Upper lobe of right lung (tissue), 1 donor: ENCODE measurements at regions not wholly inside any gene's neighbourhood (a gene's known extent, or its start where the extent isn't known, plus 50 kb on each side); places are given as distances from the start of the nearest gene placed in this dataset.
"Not testable (repeated sequence)": the region's sequence is repeated elsewhere in the genome, so short reads cannot be mapped to it uniquely, and the experiment has no call there.

Experiments
- ATAC-seq: fragments of 200-7000 bp; cut with Tn5 transposase; one replicate; pipeline ENCODE4 v1.9.1; 2020; ENCODE audit warnings: mild to moderate bottlenecking, moderate library complexity
- DNase-seq: peaks from one replicate; pipeline ENCODE4 v3.0.0-alpha.2; 2020
- H3K27ac ChIP-seq: fragments of 200-600 bp; one replicate; pipeline ENCODE4 v1.8.0; 2022
- H3K27me3 ChIP-seq: fragments of 200-600 bp; one replicate; pipeline ENCODE4 v1.8.0; 2022; ENCODE audit warnings: mild to moderate bottlenecking
- H3K36me3 ChIP-seq: fragments of 200-600 bp; one replicate; pipeline ENCODE4 v1.8.0; 2022
- H3K4me1 ChIP-seq: fragments of 200-600 bp; one replicate; pipeline ENCODE4 v1.8.0; 2022
- H3K4me3 ChIP-seq: fragments of 200-600 bp; one replicate; pipeline ENCODE4 v1.8.0; 2022; ENCODE audit warnings: mild to moderate bottlenecking
- H3K9me3 ChIP-seq: fragments of 200-600 bp; one replicate; pipeline ENCODE4 v1.8.0; 2022
- CTCF ChIP-seq: fragments of 200-600 bp; IDR thresholded peaks from one replicate; pipeline ENCODE4 v1.8.0; 2022; ENCODE audit warnings: antibody characterized with exemption
- intact Hi-C: fragments of 100-400 bp; cut with DNase I; formaldehyde crosslinking; loops from one replicate; pipeline ENCODE4 v1.11.0; 2022
- donor health status: DM: no; HTN: yes; CAD: no; lungs with severe emphysema.

- DNase-seq, result peak; percentile 40
- Histone ChIP-seq H3K27me3 (no peaks in the 10 kb centered on the region), H3K36me3 (no peaks in the 10 kb centered on the region), H3K4me1 (no peaks in the 10 kb centered on the region), H3K27ac (no peak overlapping the region), H3K9me3 (no peaks in the 10 kb centered on the region), H3K4me3 (no peak overlapping the region)
- intact Hi-C loops, result no loop called here
- TF ChIP-seq CTCF, result no peak
- no peak for ATAC-seq
Measured at GRCh38 chr14:105917933-105918436, 391.6 kb downstream of the TMEM121 start.

- peak; percentile 58 for DNase-seq
Measured at GRCh38 chr14:105918496-105919262, 392.3 kb downstream of the TMEM121 start.

GRCh38 chr14:105919458-105920150 lies 393.2 kb downstream of the TMEM121 start:
- no peak overlapping the region for H3K27ac ChIP-seq
- no peaks in the 10 kb centered on the region for H3K4me1 ChIP-seq
- TF ChIP-seq CTCF, result no peak
- ATAC-seq (no peak), DNase-seq (peak; percentile 52)
- H3K36me3 ChIP-seq, result no peaks in the 10 kb centered on the region
- no peaks in the 10 kb centered on the region for H3K27me3 ChIP-seq
- intact Hi-C loops, result no loop called here
- no peaks in the 10 kb centered on the region for H3K9me3 ChIP-seq
- no peak overlapping the region for H3K4me3 ChIP-seq

More at GRCh38 chr14:105918496-105919262, 392.3 kb downstream of the TMEM121 start:
- Histone ChIP-seq H3K27me3 (no peaks in the 10 kb centered on the region), H3K36me3 (no peaks in the 10 kb centered on the region), H3K4me3 (no peak overlapping the region), H3K4me1 (no peaks in the 10 kb centered on the region), H3K27ac (no peak overlapping the region), H3K9me3 (no peaks in the 10 kb centered on the region)
- ATAC-seq, result no peak
- intact Hi-C loops, result no loop called here
- TF ChIP-seq CTCF, result no peak

GRCh38 chr14:105920151-105920700 lies 393.8 kb downstream of the TMEM121 start:
- DNase-seq, result peak; percentile 54

GRCh38 chr14:105920803-105921755 lies 394.7 kb downstream of the TMEM121 start:
- H3K27ac ChIP-seq, H3K9me3 ChIP-seq, ATAC-seq, H3K4me3 ChIP-seq, intact Hi-C loops, H3K4me1 ChIP-seq, H3K36me3 ChIP-seq, H3K27me3 ChIP-seq: not testable (repeated sequence)
- DNase-seq, result peak; percentile 45

More at GRCh38 chr14:105920151-105920700, 393.8 kb downstream of the TMEM121 start:
- H3K9me3 ChIP-seq, H3K36me3 ChIP-seq, ATAC-seq, H3K4me1 ChIP-seq, H3K27ac ChIP-seq, H3K27me3 ChIP-seq, H3K4me3 ChIP-seq, intact Hi-C loops: not testable (repeated sequence)

GRCh38 chr14:105921781-105922180 lies 395.4 kb downstream of the TMEM121 start:
- H3K36me3 ChIP-seq, H3K27ac ChIP-seq, ATAC-seq, intact Hi-C loops, H3K27me3 ChIP-seq, H3K4me1 ChIP-seq, H3K4me3 ChIP-seq, H3K9me3 ChIP-seq: not testable (repeated sequence)
- DNase-seq, result peak; percentile 32

GRCh38 chr14:105923520-105924191 lies 397.3 kb downstream of the TMEM121 start:
- H3K27me3 ChIP-seq, H3K4me1 ChIP-seq, H3K9me3 ChIP-seq, ATAC-seq, H3K27ac ChIP-seq, H3K4me3 ChIP-seq, DNase-seq, intact Hi-C loops, H3K36me3 ChIP-seq: not testable (repeated sequence)
